GM12878 (cell line): ENCODE measurements at regions not wholly inside any gene's neighbourhood (a gene's known extent, or its start where the extent isn't known, plus 50 kb on each side); places are given as distances from the start of the nearest gene placed in this dataset.

ENCODE experiments used
- ATAC-seq: fragments of 200-7000 bp; cut with Tn5 transposase; 3 replicates; pipeline ENCODE4 v1.9.1; 2020; ENCODE audit warnings: mild to moderate bottlenecking, moderate library complexity
- BruUV-seq: library from RNA; stranded (reverse); fragments of 400-500 nt; replicated peaks from 2 replicates; lab custom pipeline; 2021; lab: Mats Ljungman, UMichigan
- CTCF ChIA-PET: fragments of 300-600 bp; sonication (Branson Sonifier 250); formaldehyde crosslinking; extraction: SDS; loops from one replicate; lab custom pipeline; 2021; ENCODE audit warnings: inconsistent platforms; lab: Yijun Ruan, JAX
- POLR2A ChIA-PET: fragments of 350-600 bp; formaldehyde crosslinking; extraction: SDS; loops from one replicate; lab custom pipeline; 2021; ENCODE audit warnings: inconsistent platforms; lab: Charles Lee
- RAD21 ChIA-PET: fragments of 300-600 bp; sonication (Branson Sonifier 250); formaldehyde crosslinking; loops from one replicate; lab custom pipeline; 2023; ENCODE audit warnings: antibody characterized with exemption; ENCODE audit not compliant: unreplicated experiment; lab: Charles Lee
- SMC1A ChIA-PET: fragments of 300-600 bp; sonication (Branson Sonifier 250); formaldehyde crosslinking; loops from one replicate; lab custom pipeline; 2023; ENCODE audit not compliant: unreplicated experiment, uncharacterized antibody; lab: Charles Lee
- DNase-seq: peaks from one replicate; pipeline ENCODE4 v3.0.0-alpha.2; 2011; ENCODE audit warnings: low read depth, low spot score
- FAIRE-seq: peaks from 3 replicates; lab custom pipeline; 2011; peaks lifted over from hg19 to GRCh38; lab: Jason Lieb, UNC
- H2AFZ ChIP-seq: 2 replicates; pipeline ENCODE4 v1.6.0; 2011; ENCODE audit warnings: low read depth, low read length, control low read depth; ENCODE audit not compliant: control insufficient read depth
- H3K27ac ChIP-seq: 2 replicates; pipeline ENCODE4 v1.5.1; 2011; ENCODE audit warnings: control low read depth; ENCODE audit not compliant: control insufficient read depth, insufficient read depth
- H3K27me3 ChIP-seq, 2 experiments: replicated peaks in 1 of 2; 2 replicates each; pipeline versions ENCODE4 v1.6.0 to v1.6.1; 2011; ENCODE audit warnings: low read length in 1 of 2; ENCODE audit not compliant: control insufficient read depth in 2 of 2, insufficient read depth in 2 of 2
- H3K36me3 ChIP-seq, 2 experiments: 2 replicates each; pipeline ENCODE4 v1.5.1; 2011; ENCODE audit warnings: low read length in 1 of 2; ENCODE audit not compliant: control insufficient read depth in 2 of 2, insufficient read depth in 2 of 2
- H3K4me1 ChIP-seq: 2 replicates; pipeline ENCODE4 v1.6.1; 2011; ENCODE audit warnings: mild to moderate bottlenecking, low read length, moderate library complexity, mixed read lengths; ENCODE audit not compliant: control insufficient read depth, insufficient read depth
- H3K4me2 ChIP-seq: 2 replicates; pipeline ENCODE4 v1.6.0; 2011; ENCODE audit warnings: control low read depth; ENCODE audit not compliant: control insufficient read depth, insufficient read depth
- H3K4me3 ChIP-seq: fragments of 200-600 bp; sonication (generic); 2 replicates; pipeline ENCODE4 v1.5.1; 2016
- H3K79me2 ChIP-seq: 2 replicates; pipeline ENCODE4 v1.6.0; 2011; ENCODE audit warnings: low read length; ENCODE audit not compliant: control insufficient read depth, insufficient read depth
- H3K9ac ChIP-seq: 2 replicates; pipeline ENCODE4 v1.8.0; 2011; ENCODE audit warnings: low read length, control low read depth, mixed read lengths; ENCODE audit not compliant: control insufficient read depth, insufficient read depth
- H3K9me3 ChIP-seq: replicated peaks from 3 replicates; pipeline ENCODE4 v1.5.1; 2011; ENCODE audit warnings: mild to moderate bottlenecking, low read length; ENCODE audit not compliant: control insufficient read depth, insufficient read depth
- H4K20me1 ChIP-seq: 2 replicates; pipeline ENCODE4 v1.6.0; 2011; ENCODE audit not compliant: control insufficient read depth, insufficient read depth
- BACH1 ChIP-seq: fragments of 450-650 bp; IDR thresholded peaks from 2 replicates; pipeline ENCODE4 v1.6.1; 2017; ENCODE audit warnings: mild to moderate bottlenecking, borderline replicate concordance
- EGR1 ChIP-seq, 2 experiments: IDR thresholded peaks; 1 replicate in 1 of 2; 2 replicates in 1 of 2; pipeline ENCODE4 v1.6.1; 2011 to 2012; ENCODE audit warnings: low read depth in 2 of 2, low read length in 2 of 2, borderline replicate concordance in 1 of 2, mild to moderate bottlenecking in 1 of 2, moderate library complexity in 1 of 2
- FOS ChIP-seq: IDR thresholded peaks from 3 replicates; pipeline ENCODE4 v1.6.1; 2011; ENCODE audit warnings: borderline replicate concordance; ENCODE audit not compliant: insufficient read length; ENCODE audit errors: extremely low read depth
- NBN ChIP-seq: fragments of 450-650 bp; IDR thresholded peaks from 2 replicates; pipeline ENCODE4 v1.6.1; 2016
- PAX8 ChIP-seq: fragments of 450-650 bp; IDR thresholded peaks from 2 replicates; pipeline ENCODE4 v1.6.1; 2017; ENCODE audit warnings: mild to moderate bottlenecking, moderate library complexity
- POU2F2 ChIP-seq: IDR thresholded peaks from 3 replicates; pipeline ENCODE4 v1.6.1; 2011; ENCODE audit warnings: low read depth, mild to moderate bottlenecking, low read length, borderline replicate concordance
- RELA ChIP-seq: fragments of 450-650 bp; IDR thresholded peaks from 2 replicates; pipeline ENCODE4 v1.8.0; 2014; ENCODE audit warnings: borderline replicate concordance; ENCODE audit not compliant: partially characterized antibody
- RUNX3 ChIP-seq: IDR thresholded peaks from 2 replicates; pipeline ENCODE4 v1.6.1; 2012; ENCODE audit warnings: low read length, inconsistent platforms
- SMAD1 ChIP-seq: fragments of 450-650 bp; IDR thresholded peaks from 2 replicates; pipeline ENCODE4 v1.6.1; 2018; ENCODE audit warnings: mild to moderate bottlenecking, low read depth; ENCODE audit not compliant: partially characterized antibody
- SREBF2 ChIP-seq: IDR thresholded peaks from 2 replicates; pipeline ENCODE4 v1.6.1; 2012; ENCODE audit warnings: mild to moderate bottlenecking, low read length
- SUPT20H ChIP-seq: IDR thresholded peaks from 2 replicates; pipeline ENCODE4 v1.6.1; 2011; ENCODE audit warnings: low read depth, mild to moderate bottlenecking, low read length, moderate library complexity, borderline replicate concordance; ENCODE audit not compliant: control insufficient read depth
- WRNIP1 ChIP-seq: IDR thresholded peaks from 2 replicates; pipeline ENCODE4 v1.6.1; 2011; ENCODE audit warnings: low read depth, low read length, improper control_type of control experiment, borderline replicate concordance
- ZSCAN29 ChIP-seq: fragments of 450-650 bp; IDR thresholded peaks from 2 replicates; pipeline ENCODE4 v1.6.1; 2017; ENCODE audit warnings: mild to moderate bottlenecking, moderate library complexity
- WGBS: methylation state at CpG from one replicate; pipeline ENCODE4 v1.1.6; 2016; ENCODE audit warnings: low lambda C conversion rate; ENCODE audit not compliant: insufficient replicate concordance, insufficient coverage; ENCODE audit errors: missing lambda C conversion rate; 5-methylcytosine and 5-hydroxymethylcytosine counted together
- in situ Hi-C: fragments of 300-500 bp; cut with MboI; formaldehyde crosslinking; loops from 9 replicates; pipeline ENCODE4 v1.14.3; 2018; ENCODE audit warnings: mixed read lengths
- intact Hi-C: fragments of 100-400 bp; cut with micrococcal nuclease; formaldehyde crosslinking; loops from one replicate; pipeline ENCODE4 v1.14.2; 2022; ENCODE audit not compliant: unreplicated experiment
- TF ChIP-seq, protein P1 (sequence below): fragments of 450-650 bp; IDR thresholded peaks from 2 replicates; pipeline ENCODE4 v1.6.1; 2017; ENCODE audit warnings: low read depth, mild to moderate bottlenecking, moderate library complexity
- TF ChIP-seq, protein P2 (sequence below): fragments of 450-650 bp; IDR thresholded peaks from 2 replicates; pipeline ENCODE4 v1.6.1; 2016; ENCODE audit warnings: mild to moderate bottlenecking
- TF ChIP-seq, protein P3 (sequence below): fragments of 450-650 bp; IDR thresholded peaks from 2 replicates; pipeline ENCODE4 v1.6.1; 2017; ENCODE audit warnings: borderline replicate concordance

DNA sequence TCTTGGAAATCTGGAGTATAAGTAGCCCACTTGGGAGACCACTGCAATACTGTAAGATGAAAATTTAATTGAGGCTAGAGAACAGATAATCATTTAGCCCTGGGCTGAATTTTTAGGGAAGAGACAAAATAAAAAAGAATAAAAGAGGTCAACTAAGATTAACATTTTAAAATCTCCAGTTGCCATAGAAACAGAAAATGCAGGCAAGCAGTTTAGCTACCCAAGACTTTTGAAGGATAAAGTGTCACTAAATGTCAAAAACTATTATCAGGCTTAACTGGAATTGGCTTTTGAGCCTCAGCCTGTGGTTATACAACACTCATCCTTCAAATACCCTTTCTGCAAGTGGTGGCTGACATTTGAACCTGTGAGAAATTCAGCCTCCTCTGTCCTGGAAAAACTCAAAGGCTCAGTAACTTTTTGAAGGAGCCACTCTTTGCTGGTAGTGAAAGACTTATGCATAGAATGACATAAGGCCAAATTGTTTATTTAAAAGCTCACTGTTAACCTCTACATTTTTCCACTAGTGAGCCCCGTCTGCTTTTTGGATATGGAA, 220.7 kb upstream of the KCNJ16 start:
- Histone ChIP-seq H3K27ac (no peak overlapping the region), H3K4me2 (no peak overlapping the region), H3K9me3 (no peaks in the 10 kb centered on the region)
- FAIRE-seq: no peak
- CTCF ChIA-PET: no interaction called here
- intact Hi-C loops: no loop called here
- TF ChIP-seq WRNIP1 (no peak), NBN (no peak), SUPT20H (no peak), FOS (no peak)
- TF ChIP-seq, all 136 proteins: peak for 0
- no peak for DNase-seq
- no TSS peak for BruUV-seq
- 0% methylated on average over 1 of the region's 1 CpG for WGBS
- no peak overlapping the region for H3K9ac ChIP-seq
- ChIA-PET SMC1A (no interaction called here), RAD21 (no interaction called here), POLR2A (no interaction called here)
- no peak overlapping the region for H2AFZ ChIP-seq
- H3K4me3 ChIP-seq: no peak overlapping the region
- H3K4me1 ChIP-seq: no peaks in the 10 kb centered on the region
- no peaks in the 10 kb centered on the region for H4K20me1 ChIP-seq
- no peaks in the 10 kb centered on the region for H3K36me3 ChIP-seq
- no peaks in the 10 kb centered on the region for H3K79me2 ChIP-seq
- in situ Hi-C loops: no loop called here
- H3K27me3 ChIP-seq: no peaks in the 10 kb centered on the region
- ATAC-seq: no peak

DNA sequence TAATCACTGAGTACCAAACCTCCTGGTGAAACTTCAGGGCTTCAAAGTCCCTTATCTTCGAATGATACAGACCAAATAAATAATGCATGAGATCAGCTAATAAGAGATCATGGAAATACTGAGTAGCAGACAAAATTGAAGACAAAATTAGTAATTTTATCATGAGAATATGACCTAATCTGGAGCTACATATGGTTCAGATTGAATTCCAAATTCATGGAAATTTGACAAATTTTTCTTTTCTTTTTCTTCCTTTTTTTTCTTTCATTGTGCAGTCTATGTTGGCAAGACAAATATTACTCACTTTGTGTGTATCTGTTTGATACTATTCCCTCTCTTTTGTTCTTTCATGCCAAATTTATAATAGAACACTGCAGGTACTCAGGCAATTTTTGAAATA, 218.1 kb upstream of the KCNJ16 start:
- SMC1A ChIA-PET: no interaction called here
- intact Hi-C loops (no loop called here), in situ Hi-C loops (no loop called here)
- Histone ChIP-seq H3K9me3 (no peaks in the 10 kb centered on the region), H4K20me1 (no peaks in the 10 kb centered on the region), H3K79me2 (no peaks in the 10 kb centered on the region), H3K36me3 (no peaks in the 10 kb centered on the region), H3K27me3 (no peaks in the 10 kb centered on the region), H3K27ac (no peak overlapping the region), H3K4me2 (no peak overlapping the region), H3K9ac (no peak overlapping the region), H3K4me3 (no peak overlapping the region), H3K4me1 (no peaks in the 10 kb centered on the region), H2AFZ (no peak overlapping the region)
- POLR2A ChIA-PET: no interaction called here
- BruUV-seq: no TSS peak
- CTCF ChIA-PET: no interaction called here
- no peak for DNase-seq
- 0% methylated on average over 1 of the region's 1 CpG for WGBS
- ATAC-seq: no peak
- RAD21 ChIA-PET: no interaction called here
- FAIRE-seq: no peak
- TF ChIP-seq RUNX3 (no peak), POU2F2 (no peak), BACH1 (no peak), SMAD1 (no peak), RELA (no peak), PAX8 (no peak), SREBF2 (no peak), EGR1 (IDR thresholded peaks at IDR 0.05; ENCODE audit: borderline replicate concordance in 1 of 2, low read depth in 2 of 2, low read length in 2 of 2) (no peak), ZSCAN29 (no peak)
- TF ChIP-seq, protein P1, sequence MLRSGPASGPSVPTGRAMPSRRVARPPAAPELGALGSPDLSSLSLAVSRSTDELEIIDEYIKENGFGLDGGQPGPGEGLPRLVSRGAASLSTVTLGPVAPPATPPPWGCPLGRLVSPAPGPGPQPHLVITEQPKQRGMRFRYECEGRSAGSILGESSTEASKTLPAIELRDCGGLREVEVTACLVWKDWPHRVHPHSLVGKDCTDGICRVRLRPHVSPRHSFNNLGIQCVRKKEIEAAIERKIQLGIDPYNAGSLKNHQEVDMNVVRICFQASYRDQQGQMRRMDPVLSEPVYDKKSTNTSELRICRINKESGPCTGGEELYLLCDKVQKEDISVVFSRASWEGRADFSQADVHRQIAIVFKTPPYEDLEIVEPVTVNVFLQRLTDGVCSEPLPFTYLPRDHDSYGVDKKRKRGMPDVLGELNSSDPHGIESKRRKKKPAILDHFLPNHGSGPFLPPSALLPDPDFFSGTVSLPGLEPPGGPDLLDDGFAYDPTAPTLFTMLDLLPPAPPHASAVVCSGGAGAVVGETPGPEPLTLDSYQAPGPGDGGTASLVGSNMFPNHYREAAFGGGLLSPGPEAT: no peak
- TF ChIP-seq, protein P2, sequence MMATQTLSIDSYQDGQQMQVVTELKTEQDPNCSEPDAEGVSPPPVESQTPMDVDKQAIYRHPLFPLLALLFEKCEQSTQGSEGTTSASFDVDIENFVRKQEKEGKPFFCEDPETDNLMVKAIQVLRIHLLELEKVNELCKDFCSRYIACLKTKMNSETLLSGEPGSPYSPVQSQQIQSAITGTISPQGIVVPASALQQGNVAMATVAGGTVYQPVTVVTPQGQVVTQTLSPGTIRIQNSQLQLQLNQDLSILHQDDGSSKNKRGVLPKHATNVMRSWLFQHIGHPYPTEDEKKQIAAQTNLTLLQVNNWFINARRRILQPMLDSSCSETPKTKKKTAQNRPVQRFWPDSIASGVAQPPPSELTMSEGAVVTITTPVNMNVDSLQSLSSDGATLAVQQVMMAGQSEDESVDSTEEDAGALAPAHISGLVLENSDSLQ: no peak
- TF ChIP-seq, protein P3, sequence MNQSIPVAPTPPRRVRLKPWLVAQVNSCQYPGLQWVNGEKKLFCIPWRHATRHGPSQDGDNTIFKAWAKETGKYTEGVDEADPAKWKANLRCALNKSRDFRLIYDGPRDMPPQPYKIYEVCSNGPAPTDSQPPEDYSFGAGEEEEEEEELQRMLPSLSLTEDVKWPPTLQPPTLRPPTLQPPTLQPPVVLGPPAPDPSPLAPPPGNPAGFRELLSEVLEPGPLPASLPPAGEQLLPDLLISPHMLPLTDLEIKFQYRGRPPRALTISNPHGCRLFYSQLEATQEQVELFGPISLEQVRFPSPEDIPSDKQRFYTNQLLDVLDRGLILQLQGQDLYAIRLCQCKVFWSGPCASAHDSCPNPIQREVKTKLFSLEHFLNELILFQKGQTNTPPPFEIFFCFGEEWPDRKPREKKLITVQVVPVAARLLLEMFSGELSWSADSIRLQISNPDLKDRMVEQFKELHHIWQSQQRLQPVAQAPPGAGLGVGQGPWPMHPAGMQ: no peak
